CD4-positive, alpha-beta T cell (primary cell): ENCODE measurements at regions not wholly inside any gene's neighbourhood (a gene's known extent, or its start where the extent isn't known, plus 50 kb on each side); places are given as distances from the start of the nearest gene placed in this dataset.

Experiments
- ATAC-seq: fragments of 200-7000 bp; cut with Tn5 transposase; one replicate; pipeline ENCODE4 v1.10.0; 2022; ENCODE audit warnings: mild to moderate bottlenecking; ENCODE audit not compliant: poor library complexity
- CTCF ChIA-PET: fragments of 350-600 bp; sonication (Branson Sonifier 250); formaldehyde crosslinking; loops from one replicate; lab custom pipeline; 2021; ENCODE audit warnings: antibody characterized with exemption, inconsistent platforms; lab: Charles Lee
- POLR2A ChIA-PET: fragments of 350-600 bp; sonication (Branson Sonifier 250); formaldehyde crosslinking; loops from one replicate; lab custom pipeline; 2021; ENCODE audit warnings: antibody characterized with exemption, inconsistent platforms; lab: Charles Lee
- DNase-seq, 14 experiments: peaks; one replicate each; pipeline ENCODE4 v3.0.0-alpha.2; 2013 to 2020; ENCODE audit warnings: mixed read lengths in 2 of 14
- H3K27ac ChIP-seq, 2 donors: one replicate each; pipeline versions ENCODE4 v1.5.1 to v1.7.0; 2013; ENCODE audit warnings: low read length in 2 of 2, low read depth in 1 of 2, mild to moderate bottlenecking in 1 of 2
- H3K27me3 ChIP-seq, 2 experiments: 1 replicate in 1 of 2; 2 replicates in 1 of 2; pipeline versions ENCODE4 v1.6.1 to v1.7.0; 2013; ENCODE audit warnings: low read length in 2 of 2, control low read depth in 1 of 2, mild to moderate bottlenecking in 1 of 2, moderate library complexity in 1 of 2; ENCODE audit not compliant: insufficient read depth in 2 of 2, control insufficient read depth in 1 of 2
- H3K36me3 ChIP-seq: one replicate; pipeline ENCODE4 v1.6.1; 2013; ENCODE audit warnings: low read length, control low read depth; ENCODE audit not compliant: insufficient read depth
- H3K4me1 ChIP-seq: one replicate; pipeline ENCODE4 v1.6.1; 2013; ENCODE audit warnings: low read length, control low read depth; ENCODE audit not compliant: insufficient read depth
- H3K4me3 ChIP-seq: one replicate; pipeline ENCODE4 v1.5.1; 2013; ENCODE audit warnings: mild to moderate bottlenecking, low read length, moderate library complexity
- H3K9me3 ChIP-seq, 2 experiments: 1 replicate in 1 of 2; 2 replicates in 1 of 2; pipeline versions ENCODE4 v1.6.1 to v1.7.0; 2013; ENCODE audit warnings: low read length in 2 of 2, mild to moderate bottlenecking in 2 of 2, control low read depth in 1 of 2, moderate library complexity in 1 of 2; ENCODE audit not compliant: control insufficient read depth in 1 of 2, insufficient read depth in 1 of 2
- H3K27ac Mint-ChIP-seq: one replicate; pipeline ENCODE4 v1.8.0; 2020; ENCODE audit warnings: mixed read lengths
- H3K27me3 Mint-ChIP-seq: one replicate; pipeline ENCODE4 v1.8.0; 2021; ENCODE audit warnings: mixed read lengths
- H3K36me3 Mint-ChIP-seq: one replicate; pipeline ENCODE4 v1.8.0; 2021; ENCODE audit warnings: low read depth, mixed read lengths
- H3K4me1 Mint-ChIP-seq: one replicate; pipeline ENCODE4 v1.8.0; 2021; ENCODE audit warnings: low read depth, mixed read lengths
- H3K4me3 Mint-ChIP-seq: one replicate; pipeline ENCODE4 v1.8.0; 2020; ENCODE audit warnings: mild to moderate bottlenecking, mixed read lengths
- H3K9me3 Mint-ChIP-seq: one replicate; pipeline ENCODE4 v1.8.0; 2020; ENCODE audit warnings: mixed read lengths
- intact Hi-C, 2 experiments: fragments of 100-400 bp; cut with DNase I in 1 of 2; cut with micrococcal nuclease in 1 of 2; formaldehyde crosslinking; loops; one replicate each; pipeline versions ENCODE4 v1.15.1 to v1.9.0; 2023 to 2025; cut with DNase I, micrococcal nuclease
- TF ChIP-seq, protein P1 (sequence below): fragments of 200-600 bp; IDR thresholded peaks from one replicate; pipeline ENCODE4 v1.8.0; 2022; ENCODE audit warnings: antibody characterized with exemption, mild to moderate bottlenecking

DNA sequence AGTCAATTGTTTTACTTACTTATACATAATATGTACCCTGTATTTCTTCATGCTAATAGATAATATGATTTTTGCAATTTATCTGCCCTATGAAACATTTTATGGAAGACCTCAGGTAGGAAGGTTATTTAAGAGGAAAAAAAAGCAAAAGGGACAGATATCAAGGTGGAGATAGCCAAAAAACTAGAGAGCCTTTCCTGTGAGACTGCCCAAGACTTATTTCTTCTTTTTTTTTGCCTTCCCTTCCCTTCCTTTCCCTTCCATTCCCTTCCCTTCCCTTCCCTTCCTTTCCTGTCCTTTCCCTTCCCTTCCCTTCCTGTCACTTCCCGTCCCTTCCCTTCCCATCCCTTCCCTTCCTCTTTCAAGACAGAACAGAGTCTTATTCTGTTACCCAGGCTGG, 80.6 kb upstream of the HMCN1 start:
- H3K4me1 ChIP-seq = no peaks in the 10 kb centered on the region
- Mint-ChIP-seq H3K4me1 (peaks cover 5% of the 10 kb centered on the region), H3K27me3 (no peaks in the 10 kb centered on the region), H3K4me3 (no peak overlapping the region), H3K36me3 (no peaks in the 10 kb centered on the region), H3K9me3 (no peaks in the 10 kb centered on the region), H3K27ac (no peak overlapping the region)
- intact Hi-C loops = no loop called here
- no peak overlapping the region for H3K27ac ChIP-seq
- no peak overlapping the region for H3K4me3 ChIP-seq
- no peaks in the 10 kb centered on the region for H3K36me3 ChIP-seq
- H3K27me3 ChIP-seq = no peaks in the 10 kb centered on the region
- ChIA-PET POLR2A (interaction anchor here (1.6 kb wide), 2 partner anchors 27 to 40 kb away, joined by 4 read pairs; no protein-coding TSS in a partner anchor), CTCF (no interaction called here)
- H3K9me3 ChIP-seq = peaks cover 6 to 7% of the 10 kb centered on the region in 2 experiments
- no peak for DNase-seq
- TF ChIP-seq, protein P1, sequence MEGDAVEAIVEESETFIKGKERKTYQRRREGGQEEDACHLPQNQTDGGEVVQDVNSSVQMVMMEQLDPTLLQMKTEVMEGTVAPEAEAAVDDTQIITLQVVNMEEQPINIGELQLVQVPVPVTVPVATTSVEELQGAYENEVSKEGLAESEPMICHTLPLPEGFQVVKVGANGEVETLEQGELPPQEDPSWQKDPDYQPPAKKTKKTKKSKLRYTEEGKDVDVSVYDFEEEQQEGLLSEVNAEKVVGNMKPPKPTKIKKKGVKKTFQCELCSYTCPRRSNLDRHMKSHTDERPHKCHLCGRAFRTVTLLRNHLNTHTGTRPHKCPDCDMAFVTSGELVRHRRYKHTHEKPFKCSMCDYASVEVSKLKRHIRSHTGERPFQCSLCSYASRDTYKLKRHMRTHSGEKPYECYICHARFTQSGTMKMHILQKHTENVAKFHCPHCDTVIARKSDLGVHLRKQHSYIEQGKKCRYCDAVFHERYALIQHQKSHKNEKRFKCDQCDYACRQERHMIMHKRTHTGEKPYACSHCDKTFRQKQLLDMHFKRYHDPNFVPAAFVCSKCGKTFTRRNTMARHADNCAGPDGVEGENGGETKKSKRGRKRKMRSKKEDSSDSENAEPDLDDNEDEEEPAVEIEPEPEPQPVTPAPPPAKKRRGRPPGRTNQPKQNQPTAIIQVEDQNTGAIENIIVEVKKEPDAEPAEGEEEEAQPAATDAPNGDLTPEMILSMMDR = no peak
- no peak for ATAC-seq

DNA sequence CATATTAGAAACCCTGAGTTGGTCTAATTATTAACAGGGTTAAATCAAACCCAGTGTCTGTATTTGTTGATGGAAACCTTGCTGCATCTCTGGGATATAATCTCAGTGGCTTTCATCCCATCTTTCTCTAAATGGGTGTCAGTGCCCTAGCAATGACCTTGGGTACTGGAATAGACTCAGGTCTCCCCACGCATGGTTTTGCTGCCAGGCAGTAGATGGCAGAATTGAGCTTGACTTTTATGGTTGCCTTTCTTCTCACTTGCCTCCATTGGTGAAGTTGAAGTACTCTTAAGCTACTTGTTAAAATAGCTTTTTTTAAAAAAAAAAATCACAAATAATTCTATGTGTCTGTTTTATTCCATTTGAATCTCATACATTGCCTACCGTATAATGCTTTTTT, 81.8 kb upstream of the HMCN1 start:
- H3K27me3 ChIP-seq = no peaks in the 10 kb centered on the region
- no peak overlapping the region for H3K27ac ChIP-seq
- TF ChIP-seq, protein P1 = peak; percentile 17
- H3K4me1 ChIP-seq = peaks cover 1% of the 10 kb centered on the region
- POLR2A ChIA-PET = interaction anchor here (1.6 kb wide), 2 partner anchors 29 to 42 kb away, joined by 4 read pairs; no protein-coding TSS in a partner anchor
- H3K4me1 Mint-ChIP-seq = peaks cover 18% of the 10 kb centered on the region
- no peak for ATAC-seq
- no peak overlapping the region for H3K27ac Mint-ChIP-seq
- peaks cover 6 to 8% of the 10 kb centered on the region in 2 experiments for H3K9me3 ChIP-seq
- intact Hi-C loops = no loop called here
- DNase-seq = peak in 3 of 14 experiments; percentile 9 to 32 (median 15)
- CTCF ChIA-PET = interaction anchor here (0.6 to 2.1 kb wide), 3 partner anchors 8 to 361 kb away, joined by 4 read pairs; no protein-coding TSS in a partner anchor
- H3K36me3 ChIP-seq = no peaks in the 10 kb centered on the region
- H3K4me3 Mint-ChIP-seq = no peak overlapping the region
- no peak overlapping the region for H3K4me3 ChIP-seq
- H3K36me3 Mint-ChIP-seq = no peaks in the 10 kb centered on the region
- H3K9me3 Mint-ChIP-seq = no peaks in the 10 kb centered on the region
- no peaks in the 10 kb centered on the region for H3K27me3 Mint-ChIP-seq

DNA sequence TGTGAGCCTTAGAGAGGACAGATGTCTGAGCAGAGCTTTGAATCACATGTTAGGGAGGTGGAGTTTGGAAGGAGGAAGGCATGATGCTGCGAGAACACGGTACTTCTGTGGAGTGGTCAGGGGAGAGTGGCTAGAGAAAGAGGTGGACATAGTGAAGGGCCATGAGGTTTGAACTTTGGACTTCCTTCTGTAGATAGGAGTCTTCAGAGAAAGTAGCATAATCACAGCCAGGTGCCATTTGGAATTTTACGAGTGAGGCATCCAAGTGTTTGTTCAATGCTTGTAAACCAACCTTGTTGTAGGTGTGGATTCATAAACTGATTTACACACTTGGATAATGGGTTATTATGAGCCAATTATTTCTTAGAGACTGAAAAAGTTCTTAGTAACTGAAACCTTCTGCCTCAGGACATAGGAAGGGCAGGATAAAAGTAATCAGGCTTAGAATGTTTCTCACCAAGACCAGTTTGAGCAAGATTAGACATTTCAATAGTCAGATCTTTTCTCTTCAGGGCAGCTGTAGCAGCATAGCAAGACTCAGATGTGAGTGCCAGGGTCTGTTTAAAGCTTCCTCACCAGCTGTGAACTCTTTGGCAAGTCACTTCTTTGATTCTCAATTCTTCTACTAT, 83.5 kb upstream of the HMCN1 start:
- no peaks in the 10 kb centered on the region for H3K36me3 Mint-ChIP-seq
- H3K36me3 ChIP-seq = no peaks in the 10 kb centered on the region
- no peak for ATAC-seq
- no peak overlapping the region for H3K27ac ChIP-seq
- H3K27me3 Mint-ChIP-seq = no peaks in the 10 kb centered on the region
- ChIA-PET POLR2A (no interaction called here), CTCF (interaction anchor here (1.3 to 2.1 kb wide), 2 partner anchors 10 to 19 kb away, joined by 4 read pairs; no protein-coding TSS in a partner anchor)
- peaks cover 34% of the 10 kb centered on the region for H3K4me1 Mint-ChIP-seq
- no peak overlapping the region for H3K4me3 Mint-ChIP-seq
- peaks cover 6 to 8% of the 10 kb centered on the region in 2 experiments for H3K9me3 ChIP-seq
- H3K4me1 ChIP-seq = peaks cover 5% of the 10 kb centered on the region
- no peak overlapping the region for H3K4me3 ChIP-seq
- DNase-seq = no peak
- intact Hi-C loops = no loop called here
- no peaks in the 10 kb centered on the region for H3K27me3 ChIP-seq
- peak overlapping the region; percentile 13 for H3K27ac Mint-ChIP-seq
- no peaks in the 10 kb centered on the region for H3K9me3 Mint-ChIP-seq
- TF ChIP-seq, protein P1 = no peak
